ENCODE measurements at regions not wholly inside any gene's neighbourhood (a gene's known extent, or its start where the extent isn't known, plus 50 kb on each side); places are given as distances from the start of the nearest gene placed in this dataset.

DNA sequence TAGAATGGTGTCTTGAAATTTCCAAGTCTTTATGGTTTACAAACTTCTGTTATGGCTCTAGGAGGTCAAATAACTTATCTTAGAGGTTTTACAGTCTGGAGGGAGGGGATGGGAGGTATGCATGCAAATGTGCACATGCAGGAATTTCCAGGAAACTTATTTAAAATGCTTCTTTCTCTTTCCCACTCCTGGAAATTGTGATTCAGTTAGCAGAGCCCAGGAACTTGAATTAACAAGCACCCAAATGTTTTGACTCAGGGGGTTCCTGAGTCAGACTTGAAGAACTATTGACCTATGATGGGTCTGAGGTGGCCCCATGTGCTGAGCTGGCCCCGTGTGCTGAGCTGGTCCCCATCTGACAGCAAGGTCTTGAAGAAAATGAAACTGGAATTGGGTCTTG is 669.4 kb downstream of the INHBA start:
- no peak for DNase-seq (ENCODE audit: low spot score)
- Histone ChIP-seq H3K27ac (no peak overlapping the region), H3K4me3 (no peak overlapping the region), H3K27me3 (no peaks in the 10 kb centered on the region), H3K36me3 (no peaks in the 10 kb centered on the region), H3K9me3 (no peaks in the 10 kb centered on the region), H3K4me1 (no peaks in the 10 kb centered on the region)
- TF ChIP-seq, protein P1, sequence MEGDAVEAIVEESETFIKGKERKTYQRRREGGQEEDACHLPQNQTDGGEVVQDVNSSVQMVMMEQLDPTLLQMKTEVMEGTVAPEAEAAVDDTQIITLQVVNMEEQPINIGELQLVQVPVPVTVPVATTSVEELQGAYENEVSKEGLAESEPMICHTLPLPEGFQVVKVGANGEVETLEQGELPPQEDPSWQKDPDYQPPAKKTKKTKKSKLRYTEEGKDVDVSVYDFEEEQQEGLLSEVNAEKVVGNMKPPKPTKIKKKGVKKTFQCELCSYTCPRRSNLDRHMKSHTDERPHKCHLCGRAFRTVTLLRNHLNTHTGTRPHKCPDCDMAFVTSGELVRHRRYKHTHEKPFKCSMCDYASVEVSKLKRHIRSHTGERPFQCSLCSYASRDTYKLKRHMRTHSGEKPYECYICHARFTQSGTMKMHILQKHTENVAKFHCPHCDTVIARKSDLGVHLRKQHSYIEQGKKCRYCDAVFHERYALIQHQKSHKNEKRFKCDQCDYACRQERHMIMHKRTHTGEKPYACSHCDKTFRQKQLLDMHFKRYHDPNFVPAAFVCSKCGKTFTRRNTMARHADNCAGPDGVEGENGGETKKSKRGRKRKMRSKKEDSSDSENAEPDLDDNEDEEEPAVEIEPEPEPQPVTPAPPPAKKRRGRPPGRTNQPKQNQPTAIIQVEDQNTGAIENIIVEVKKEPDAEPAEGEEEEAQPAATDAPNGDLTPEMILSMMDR (IDR thresholded peaks at IDR 0.05) = no peak

DNA sequence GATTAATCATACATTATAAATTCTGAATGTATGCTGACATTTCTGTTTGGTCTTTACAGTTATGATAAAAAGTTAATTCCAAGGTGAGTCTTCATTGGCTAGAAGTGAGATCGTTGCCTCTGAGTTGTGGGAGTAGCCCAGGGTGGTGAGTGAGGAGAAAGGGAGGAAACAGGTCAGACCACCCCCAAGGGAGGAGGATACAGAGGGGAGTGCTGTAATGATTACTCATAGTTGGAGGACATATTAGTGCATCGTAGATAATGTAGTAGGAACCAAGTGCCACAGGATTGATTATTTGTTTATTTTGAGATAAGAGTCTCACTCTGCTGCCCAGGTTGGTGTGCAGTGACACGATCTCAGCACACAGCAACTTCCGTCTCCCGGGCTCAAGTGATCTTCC is 672.2 kb downstream of the INHBA start:
- Histone ChIP-seq H3K27me3 (no peaks in the 10 kb centered on the region), H3K9me3 (no peaks in the 10 kb centered on the region), H3K36me3 (no peaks in the 10 kb centered on the region), H3K4me3 (no peak overlapping the region), H3K27ac (no peak overlapping the region), H3K4me1 (no peaks in the 10 kb centered on the region)
- TF ChIP-seq, protein P1 (IDR thresholded peaks at IDR 0.05) = no peak
- no peak for DNase-seq (ENCODE audit: low spot score)

DNA sequence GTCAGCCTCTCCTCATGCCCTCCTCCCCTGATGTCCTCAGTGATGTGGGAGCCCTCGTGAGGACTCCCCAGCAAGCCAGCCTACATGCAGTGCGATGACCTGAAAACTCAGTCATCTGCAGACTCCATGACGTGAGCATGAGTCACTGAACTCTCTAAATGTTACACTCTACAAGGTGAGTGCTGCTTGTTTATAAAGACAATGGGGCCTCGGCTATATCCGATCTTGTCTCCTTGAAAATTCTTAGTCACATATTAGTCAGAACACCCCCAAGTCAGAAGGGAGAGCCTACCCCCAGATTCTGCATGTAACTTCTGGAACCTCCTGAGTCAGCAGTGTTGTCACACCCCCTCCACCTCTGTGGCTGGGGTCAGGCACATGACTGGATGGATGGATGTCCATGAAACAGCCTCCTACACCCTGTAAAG is 673.8 kb downstream of the INHBA start:
- DNase-seq (ENCODE audit: low spot score) = no peak
- no peak overlapping the region for H3K4me3 ChIP-seq
- no peak overlapping the region for H3K27ac ChIP-seq
- no peaks in the 10 kb centered on the region for H3K9me3 ChIP-seq
- TF ChIP-seq, protein P1 (IDR thresholded peaks at IDR 0.05) = no peak
- no peaks in the 10 kb centered on the region for H3K27me3 ChIP-seq
- H3K4me1 ChIP-seq = no peaks in the 10 kb centered on the region
- no peaks in the 10 kb centered on the region for H3K36me3 ChIP-seq

DNA sequence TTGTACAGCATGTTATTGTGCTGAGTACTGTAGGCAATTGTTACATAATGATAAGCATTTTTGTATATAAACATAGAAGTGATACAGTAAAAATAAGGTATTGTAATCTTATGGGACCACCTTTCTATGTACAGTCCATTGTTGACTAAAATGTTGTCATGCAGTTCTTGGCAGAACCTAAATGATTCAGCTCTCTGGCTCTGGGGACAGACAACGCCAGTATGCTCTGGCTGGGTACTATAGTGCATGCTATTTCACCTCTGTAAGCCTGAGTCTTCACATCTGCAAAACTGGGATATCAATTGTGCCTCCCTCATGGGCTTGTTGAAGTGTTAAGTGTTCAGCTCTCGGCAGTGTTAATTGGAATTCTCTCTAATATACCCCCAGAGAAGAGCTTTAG is 674.3 kb downstream of the INHBA start:
- H3K36me3 ChIP-seq = no peaks in the 10 kb centered on the region
- no peak for DNase-seq (ENCODE audit: low spot score)
- no peaks in the 10 kb centered on the region for H3K9me3 ChIP-seq
- TF ChIP-seq, protein P1 (IDR thresholded peaks at IDR 0.05) = no peak
- no peak overlapping the region for H3K4me3 ChIP-seq
- H3K4me1 ChIP-seq = no peaks in the 10 kb centered on the region
- H3K27ac ChIP-seq = no peak overlapping the region
- no peaks in the 10 kb centered on the region for H3K27me3 ChIP-seq

DNA sequence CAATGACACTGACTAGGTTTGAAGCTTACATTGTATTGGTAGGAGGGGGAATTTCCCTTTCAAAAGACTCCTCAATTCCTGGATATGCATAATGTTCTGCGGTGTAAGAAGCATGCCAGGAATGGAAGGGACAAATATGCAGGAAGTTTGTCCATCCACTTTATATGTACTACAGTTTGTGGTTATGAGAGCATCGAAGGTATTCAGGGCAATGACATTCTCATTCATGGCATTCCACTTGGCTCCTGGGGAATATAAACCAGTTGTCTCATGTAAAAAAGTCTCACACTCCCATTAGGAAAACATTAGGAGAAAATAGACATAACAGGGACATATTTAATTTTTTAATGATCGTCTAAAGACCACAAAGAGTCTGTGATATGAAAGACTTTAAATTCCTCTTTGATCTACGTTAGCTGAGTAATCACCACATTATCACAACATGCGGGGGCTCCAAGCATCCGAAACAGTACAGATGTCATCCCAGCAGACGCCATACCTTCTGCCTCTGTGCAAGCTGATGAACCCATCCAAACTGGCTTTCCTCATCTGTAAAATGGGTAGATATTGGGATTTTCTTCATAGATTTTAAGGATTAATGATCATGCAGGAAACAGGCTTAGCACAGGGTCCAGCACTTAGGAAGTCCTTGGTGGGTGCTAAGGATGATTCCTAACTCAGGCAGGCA is 675.3 kb downstream of the INHBA start:
- no peaks in the 10 kb centered on the region for H3K4me1 ChIP-seq
- no peaks in the 10 kb centered on the region for H3K36me3 ChIP-seq
- H3K27me3 ChIP-seq = no peaks in the 10 kb centered on the region
- no peaks in the 10 kb centered on the region for H3K9me3 ChIP-seq
- DNase-seq (ENCODE audit: low spot score) = no peak
- no peak overlapping the region for H3K4me3 ChIP-seq
- TF ChIP-seq, protein P1 (IDR thresholded peaks at IDR 0.05) = no peak
- H3K27ac ChIP-seq = no peak overlapping the region

DNA sequence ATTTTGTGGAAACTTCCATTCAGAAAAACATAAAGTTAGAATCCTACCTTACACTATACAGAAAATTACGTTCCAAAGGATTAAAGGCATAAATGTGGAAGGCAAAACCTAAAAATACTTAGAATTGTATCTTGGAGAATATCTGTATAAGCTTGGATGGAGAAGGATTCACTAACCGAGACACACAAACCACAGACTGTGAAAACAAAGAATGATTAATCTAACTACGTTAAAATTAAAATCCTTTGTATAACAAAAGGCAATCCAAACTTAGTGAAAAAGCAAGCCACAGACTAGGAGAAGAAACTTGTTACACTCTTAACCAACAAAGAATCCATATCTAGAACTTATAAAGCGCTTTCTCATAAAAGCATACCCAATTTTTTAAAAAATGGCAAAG is 678.8 kb downstream of the INHBA start:
- TF ChIP-seq, protein P1 (IDR thresholded peaks at IDR 0.05) = no peak
- Histone ChIP-seq H3K27me3 (no peaks in the 10 kb centered on the region), H3K4me3 (no peak overlapping the region), H3K4me1 (no peaks in the 10 kb centered on the region), H3K27ac (no peak overlapping the region), H3K9me3 (no peaks in the 10 kb centered on the region), H3K36me3 (no peaks in the 10 kb centered on the region)
- no peak for DNase-seq (ENCODE audit: low spot score)
